ENCODE measurements at regions not wholly inside any gene's neighbourhood (a gene's known extent, or its start where the extent isn't known, plus 50 kb on each side); places are given as distances from the start of the nearest gene placed in this dataset.
A peak's percentile ranks its signal among the peaks of the same experiment; 100 is the strongest.

GRCh38 chr9:87792831-87793288 lies 66.9 kb downstream of the CTSL start:
- H3K36me3 ChIP-seq = no peaks in the 10 kb centered on the region
- H3K27me3 ChIP-seq = peaks cover 0 to 3% of the 10 kb centered on the region in 2 donors
- intact Hi-C loops (cut with DNase I; ENCODE audit: low total_unique reads) = no loop called here
- no peaks in the 10 kb centered on the region for H3K4me1 ChIP-seq
- no peaks in the 10 kb centered on the region for H3K9me3 ChIP-seq
- no peak overlapping the region for H3K4me3 ChIP-seq
- H3K27ac ChIP-seq = peak overlapping the region in 1 of 2 donors; percentile 26
- DNase-seq = peak; percentile 81 to 89
- no peak for TF ChIP-seq CTCF (IDR thresholded peaks at IDR 0.05)

GRCh38 chr9:87793292-87793691 lies 67.4 kb downstream of the CTSL start:
- intact Hi-C loops (cut with DNase I; ENCODE audit: low total_unique reads) = no loop called here
- H3K36me3 ChIP-seq = no peaks in the 10 kb centered on the region
- no peaks in the 10 kb centered on the region for H3K9me3 ChIP-seq
- no peaks in the 10 kb centered on the region for H3K4me1 ChIP-seq
- H3K27me3 ChIP-seq = peaks cover 0 to 3% of the 10 kb centered on the region in 2 donors
- H3K4me3 ChIP-seq = no peak overlapping the region
- H3K27ac ChIP-seq = peak overlapping the region in 1 of 2 donors; percentile 26
- TF ChIP-seq CTCF (IDR thresholded peaks at IDR 0.05) = no peak
- DNase-seq = peak in 1 of 2 donors; percentile 35

GRCh38 chr9:87795178-87795577 lies 69.3 kb downstream of the CTSL start:
- Histone ChIP-seq H3K9me3 (no peaks in the 10 kb centered on the region), H3K4me1 (no peaks in the 10 kb centered on the region), H3K27me3 (peaks cover 0 to 3% of the 10 kb centered on the region in 2 donors), H3K36me3 (no peaks in the 10 kb centered on the region), H3K4me3 (no peak overlapping the region), H3K27ac (no peak overlapping the region)
- intact Hi-C loops (cut with DNase I; ENCODE audit: low total_unique reads) = no loop called here
- no peak for TF ChIP-seq CTCF (IDR thresholded peaks at IDR 0.05)
- no peak for DNase-seq

- Histone ChIP-seq H3K27ac (no peak overlapping the region), H3K9me3 (no peaks in the 10 kb centered on the region), H3K27me3 (peaks cover 0 to 8% of the 10 kb centered on the region in 2 donors), H3K4me1 (no peaks in the 10 kb centered on the region), H3K4me3 (no peak overlapping the region), H3K36me3 (no peaks in the 10 kb centered on the region)
- TF ChIP-seq CTCF (IDR thresholded peaks at IDR 0.05) = no peak
- intact Hi-C loops (cut with DNase I; ENCODE audit: low total_unique reads) = no loop called here
- no peak for DNase-seq
Observed at GRCh38 chr9:87796196-87796595, 70.3 kb downstream of the CTSL start.

GRCh38 chr9:87798261-87798833 lies 72.4 kb downstream of the CTSL start:
- no peak for DNase-seq
- H3K4me3 ChIP-seq = no peak overlapping the region
- no peaks in the 10 kb centered on the region for H3K9me3 ChIP-seq
- TF ChIP-seq CTCF (IDR thresholded peaks at IDR 0.05) = no peak
- intact Hi-C loops (cut with DNase I; ENCODE audit: low total_unique reads) = no loop called here
- H3K36me3 ChIP-seq = no peaks in the 10 kb centered on the region
- H3K4me1 ChIP-seq = no peaks in the 10 kb centered on the region
- H3K27me3 ChIP-seq = peaks cover 0 to 8% of the 10 kb centered on the region in 2 donors
- no peak overlapping the region for H3K27ac ChIP-seq

GRCh38 chr9:87799503-87799902 lies 73.6 kb downstream of the CTSL start:
- intact Hi-C loops (cut with DNase I; ENCODE audit: low total_unique reads) = no loop called here
- Histone ChIP-seq H3K27ac (no peak overlapping the region), H3K4me1 (no peaks in the 10 kb centered on the region), H3K27me3 (peaks cover 0 to 8% of the 10 kb centered on the region in 2 donors), H3K36me3 (no peaks in the 10 kb centered on the region), H3K9me3 (no peaks in the 10 kb centered on the region), H3K4me3 (no peak overlapping the region)
- DNase-seq = no peak
- TF ChIP-seq CTCF (IDR thresholded peaks at IDR 0.05) = no peak

Data from tibial artery (tissue), 4 donors.